IMR-90 (cell line): ENCODE measurements at regions not wholly inside any gene's neighbourhood (a gene's known extent, or its start where the extent isn't known, plus 50 kb on each side); places are given as distances from the start of the nearest gene placed in this dataset.

Experiments used
- FOS ChIP-seq: fragments of 150-350 bp; IDR thresholded peaks from 2 replicates; pipeline ENCODE4 v1.6.1; 2016; ENCODE audit warnings: low read depth, low read length
- MAFK ChIP-seq: IDR thresholded peaks from 2 replicates; pipeline ENCODE4 v1.6.1; 2012; ENCODE audit warnings: low read depth, low read length, improper control_type of control experiment
- POLR2A ChIP-seq: IDR thresholded peaks from 2 replicates; pipeline ENCODE4 v1.6.1; 2012; ENCODE audit warnings: mild to moderate bottlenecking, low read depth, low read length
- TF ChIP-seq, protein P1 (sequence below): conservative IDR thresholded peaks from 2 replicates; pipeline ENCODE4 v1.5.1; 2012; ENCODE audit warnings: mild to moderate bottlenecking, low read depth, low read length, improper control_type of control experiment

DNA sequence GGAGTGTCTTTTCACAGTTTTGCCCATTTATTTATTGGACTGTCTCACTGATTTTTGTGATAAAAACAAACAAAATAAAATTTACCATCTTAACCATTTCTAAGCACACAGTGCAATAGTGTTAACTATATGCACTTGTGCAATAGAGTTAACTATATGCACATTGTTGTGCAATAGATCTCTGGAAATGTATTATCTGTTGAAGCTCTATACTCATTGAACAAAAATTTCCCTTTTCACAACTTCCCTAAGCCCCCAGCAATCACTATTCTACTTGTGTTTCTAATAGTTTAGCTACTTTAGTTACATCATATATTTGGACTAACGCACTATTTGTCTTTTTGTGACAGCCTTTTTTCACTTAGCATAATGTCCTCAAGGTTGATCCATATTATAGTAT lies 59.7 kb upstream of the BEX4 start:
- TF ChIP-seq, protein P1, sequence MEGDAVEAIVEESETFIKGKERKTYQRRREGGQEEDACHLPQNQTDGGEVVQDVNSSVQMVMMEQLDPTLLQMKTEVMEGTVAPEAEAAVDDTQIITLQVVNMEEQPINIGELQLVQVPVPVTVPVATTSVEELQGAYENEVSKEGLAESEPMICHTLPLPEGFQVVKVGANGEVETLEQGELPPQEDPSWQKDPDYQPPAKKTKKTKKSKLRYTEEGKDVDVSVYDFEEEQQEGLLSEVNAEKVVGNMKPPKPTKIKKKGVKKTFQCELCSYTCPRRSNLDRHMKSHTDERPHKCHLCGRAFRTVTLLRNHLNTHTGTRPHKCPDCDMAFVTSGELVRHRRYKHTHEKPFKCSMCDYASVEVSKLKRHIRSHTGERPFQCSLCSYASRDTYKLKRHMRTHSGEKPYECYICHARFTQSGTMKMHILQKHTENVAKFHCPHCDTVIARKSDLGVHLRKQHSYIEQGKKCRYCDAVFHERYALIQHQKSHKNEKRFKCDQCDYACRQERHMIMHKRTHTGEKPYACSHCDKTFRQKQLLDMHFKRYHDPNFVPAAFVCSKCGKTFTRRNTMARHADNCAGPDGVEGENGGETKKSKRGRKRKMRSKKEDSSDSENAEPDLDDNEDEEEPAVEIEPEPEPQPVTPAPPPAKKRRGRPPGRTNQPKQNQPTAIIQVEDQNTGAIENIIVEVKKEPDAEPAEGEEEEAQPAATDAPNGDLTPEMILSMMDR = no peak
- TF ChIP-seq POLR2A (no peak), MAFK (no peak), FOS (no peak)
